ENCODE measurements at regions not wholly inside any gene's neighbourhood (a gene's known extent, or its start where the extent isn't known, plus 50 kb on each side); places are given as distances from the start of the nearest gene placed in this dataset.

DNA sequence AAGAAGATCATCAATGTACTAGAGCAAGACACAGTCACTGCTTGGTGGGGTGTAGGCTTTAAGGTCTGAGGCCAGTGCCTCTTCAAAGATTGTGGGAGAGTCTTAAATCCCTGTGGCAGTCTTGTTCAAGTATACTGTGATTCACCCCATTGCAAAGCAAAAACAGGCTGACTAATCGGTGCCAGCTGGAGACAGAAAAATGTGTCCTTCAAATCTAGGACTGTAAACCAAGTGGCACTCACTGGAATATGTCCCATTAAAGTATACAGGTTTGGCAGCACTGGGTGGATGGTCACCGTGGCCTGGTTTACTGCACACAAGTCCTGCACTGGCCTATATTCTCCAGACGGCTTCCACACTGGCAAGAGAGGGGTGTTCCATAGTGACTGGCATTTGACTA is 1315.3 kb downstream of the TMEM121 start:
- TF ChIP-seq POLR2A (IDR thresholded peaks at IDR 0.05; ENCODE audit: low read depth, low read length), result no peak
- TF ChIP-seq POLR2AphosphoS5 (IDR thresholded peaks at IDR 0.05; ENCODE audit: low read depth, low read length), result no peak
- no peak for TF ChIP-seq TAF1 (IDR thresholded peaks at IDR 0.05; ENCODE audit: borderline replicate concordance, low read depth, low read length)
